ENCODE measurements at regions not wholly inside any gene's neighbourhood (a gene's known extent, or its start where the extent isn't known, plus 50 kb on each side); places are given as distances from the start of the nearest gene placed in this dataset.

DNA sequence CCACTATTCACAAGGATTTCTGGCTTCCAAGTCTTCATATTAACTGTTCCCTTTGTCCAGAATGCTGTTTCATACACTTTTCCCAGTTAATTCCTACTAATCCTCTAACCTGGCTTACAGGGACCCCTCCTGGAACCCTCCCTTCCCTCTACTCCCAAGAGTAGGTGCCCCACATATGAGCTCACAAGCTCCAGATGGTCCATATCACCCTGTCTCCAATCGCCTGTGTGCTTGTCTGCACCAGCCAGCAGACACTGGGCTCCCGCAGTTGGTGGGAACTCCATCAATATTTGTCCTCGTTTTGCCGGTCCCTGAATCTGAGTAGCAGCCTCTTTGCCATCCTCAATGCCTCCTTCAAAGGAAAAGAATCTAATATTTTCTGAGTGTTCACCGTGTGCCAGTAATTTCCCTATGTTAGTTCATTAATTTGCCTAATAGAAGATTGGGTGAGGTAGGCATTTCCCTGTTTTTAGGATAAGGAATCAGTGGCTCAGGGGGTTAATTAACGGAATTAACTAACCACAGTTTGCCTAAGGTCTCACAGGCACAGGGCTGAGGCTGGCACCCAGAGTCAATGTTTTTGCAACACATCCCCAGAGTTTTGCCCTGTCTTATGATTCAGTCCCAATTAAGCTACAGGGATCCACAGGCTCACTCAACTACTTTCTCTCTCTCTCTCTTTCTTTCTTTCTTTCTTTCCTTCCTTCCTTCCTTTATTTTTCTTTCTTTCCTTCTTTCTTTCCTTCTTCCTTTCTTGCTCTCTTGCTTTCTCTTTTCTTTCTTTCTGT, 141.6 kb upstream of the CYP1B1 start:
- TF ChIP-seq EZH2 (IDR thresholded peaks at IDR 0.05; ENCODE audit: low read length, missing control alignments): no peak
- TF ChIP-seq, protein P1, sequence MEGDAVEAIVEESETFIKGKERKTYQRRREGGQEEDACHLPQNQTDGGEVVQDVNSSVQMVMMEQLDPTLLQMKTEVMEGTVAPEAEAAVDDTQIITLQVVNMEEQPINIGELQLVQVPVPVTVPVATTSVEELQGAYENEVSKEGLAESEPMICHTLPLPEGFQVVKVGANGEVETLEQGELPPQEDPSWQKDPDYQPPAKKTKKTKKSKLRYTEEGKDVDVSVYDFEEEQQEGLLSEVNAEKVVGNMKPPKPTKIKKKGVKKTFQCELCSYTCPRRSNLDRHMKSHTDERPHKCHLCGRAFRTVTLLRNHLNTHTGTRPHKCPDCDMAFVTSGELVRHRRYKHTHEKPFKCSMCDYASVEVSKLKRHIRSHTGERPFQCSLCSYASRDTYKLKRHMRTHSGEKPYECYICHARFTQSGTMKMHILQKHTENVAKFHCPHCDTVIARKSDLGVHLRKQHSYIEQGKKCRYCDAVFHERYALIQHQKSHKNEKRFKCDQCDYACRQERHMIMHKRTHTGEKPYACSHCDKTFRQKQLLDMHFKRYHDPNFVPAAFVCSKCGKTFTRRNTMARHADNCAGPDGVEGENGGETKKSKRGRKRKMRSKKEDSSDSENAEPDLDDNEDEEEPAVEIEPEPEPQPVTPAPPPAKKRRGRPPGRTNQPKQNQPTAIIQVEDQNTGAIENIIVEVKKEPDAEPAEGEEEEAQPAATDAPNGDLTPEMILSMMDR (conservative IDR thresholded peaks at IDR 0.05 in 1 of 2, IDR thresholded peaks at IDR 0.05 in 1 of 2; ENCODE audit: low read depth in 1 of 2, low read length in 2 of 2): no peak
